Breast epithelium (tissue), 3 donors: ENCODE measurements at regions not wholly inside any gene's neighbourhood (a gene's known extent, or its start where the extent isn't known, plus 50 kb on each side); places are given as distances from the start of the nearest gene placed in this dataset.

Experiments used
- POLR2A ChIP-seq: fragments of 450-650 bp; IDR thresholded peaks from one replicate; pipeline ENCODE4 v1.6.1; 2016; ENCODE audit warnings: antibody characterized with exemption, mild to moderate bottlenecking, moderate library complexity
- TF ChIP-seq, protein P1 (sequence below), 3 donors: fragments of 450-650 bp; IDR thresholded peaks; one replicate each; pipeline ENCODE4 v1.5.1; 2016 to 2017; ENCODE audit warnings: antibody characterized with exemption in 3 of 3, mild to moderate bottlenecking in 3 of 3, moderate library complexity in 3 of 3

DNA sequence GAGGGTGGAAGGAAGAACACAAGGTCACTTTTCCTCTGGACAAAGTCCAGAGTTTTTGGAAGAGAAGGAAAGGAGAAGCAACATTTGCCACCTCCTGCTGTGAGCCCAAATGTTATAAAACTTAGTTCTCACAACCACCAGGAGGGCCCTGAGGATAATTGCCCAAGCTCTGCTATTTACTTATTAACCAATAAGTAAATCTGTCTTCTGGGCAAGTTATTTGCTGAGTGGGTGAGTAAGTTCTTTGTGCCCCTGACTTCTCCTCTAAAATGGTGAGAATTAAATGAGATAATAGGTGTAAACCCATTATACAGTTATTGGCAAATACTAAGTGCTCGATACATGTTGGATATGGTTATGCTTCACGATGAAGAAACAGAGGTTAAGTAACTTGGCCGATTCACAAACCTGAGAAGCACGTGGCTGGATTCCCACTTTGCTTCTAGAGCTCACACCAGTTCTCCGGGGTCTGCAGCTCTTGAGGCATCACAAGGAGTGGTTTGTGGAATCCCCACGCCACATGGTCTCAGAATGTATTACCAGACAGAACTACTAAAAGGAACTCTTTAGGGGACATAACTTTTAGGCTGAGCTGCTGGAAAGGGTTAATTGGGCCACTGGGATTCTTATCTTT lies 164.1 kb downstream of the MYCN start:
- TF ChIP-seq, protein P1, sequence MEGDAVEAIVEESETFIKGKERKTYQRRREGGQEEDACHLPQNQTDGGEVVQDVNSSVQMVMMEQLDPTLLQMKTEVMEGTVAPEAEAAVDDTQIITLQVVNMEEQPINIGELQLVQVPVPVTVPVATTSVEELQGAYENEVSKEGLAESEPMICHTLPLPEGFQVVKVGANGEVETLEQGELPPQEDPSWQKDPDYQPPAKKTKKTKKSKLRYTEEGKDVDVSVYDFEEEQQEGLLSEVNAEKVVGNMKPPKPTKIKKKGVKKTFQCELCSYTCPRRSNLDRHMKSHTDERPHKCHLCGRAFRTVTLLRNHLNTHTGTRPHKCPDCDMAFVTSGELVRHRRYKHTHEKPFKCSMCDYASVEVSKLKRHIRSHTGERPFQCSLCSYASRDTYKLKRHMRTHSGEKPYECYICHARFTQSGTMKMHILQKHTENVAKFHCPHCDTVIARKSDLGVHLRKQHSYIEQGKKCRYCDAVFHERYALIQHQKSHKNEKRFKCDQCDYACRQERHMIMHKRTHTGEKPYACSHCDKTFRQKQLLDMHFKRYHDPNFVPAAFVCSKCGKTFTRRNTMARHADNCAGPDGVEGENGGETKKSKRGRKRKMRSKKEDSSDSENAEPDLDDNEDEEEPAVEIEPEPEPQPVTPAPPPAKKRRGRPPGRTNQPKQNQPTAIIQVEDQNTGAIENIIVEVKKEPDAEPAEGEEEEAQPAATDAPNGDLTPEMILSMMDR (IDR thresholded peaks at IDR 0.05): no peak
- TF ChIP-seq POLR2A: no peak
